ENCODE measurements at regions not wholly inside any gene's neighbourhood (a gene's known extent, or its start where the extent isn't known, plus 50 kb on each side); places are given as distances from the start of the nearest gene placed in this dataset.
"Not testable (repeated sequence)": the region's sequence is repeated elsewhere in the genome, so short reads cannot be mapped to it uniquely, and the experiment has no call there.

DNA sequence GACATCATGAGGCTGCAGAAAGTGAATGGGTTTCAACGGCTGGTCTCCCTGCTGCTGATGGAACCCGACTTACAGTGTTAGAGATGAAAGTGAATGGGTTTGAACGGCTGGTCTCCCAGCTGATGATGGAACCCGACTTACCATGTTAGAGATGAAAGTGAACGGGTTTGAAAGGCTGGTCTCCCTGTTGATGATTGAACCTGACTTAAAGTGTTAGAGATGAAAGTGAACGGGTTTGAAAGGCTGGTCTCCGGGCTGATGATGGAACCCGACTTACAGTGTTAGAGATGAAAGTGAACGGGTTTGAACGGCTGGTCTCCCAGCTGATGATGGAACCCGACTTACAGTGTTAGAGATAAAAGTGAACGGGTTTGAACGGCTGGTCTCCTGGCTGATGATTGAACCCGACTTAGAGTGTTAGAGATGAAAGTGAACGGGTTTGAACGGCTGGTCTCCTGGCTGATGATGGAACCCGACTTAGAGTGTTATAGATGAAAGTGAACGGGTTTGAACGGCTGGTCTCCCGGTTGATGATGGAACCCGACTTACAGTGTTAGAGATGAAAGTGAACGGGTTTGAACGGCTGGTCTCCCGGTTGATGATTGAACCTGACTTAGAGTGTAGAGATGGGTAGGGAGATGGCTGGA lies 76.1 kb upstream of the ALKAL2 start:
- Histone ChIP-seq H3K27me3 (replicated peaks; ENCODE audit: insufficient read depth) (no peaks in the 10 kb centered on the region), H3K4me3 (no peak overlapping the region), H3K9me3 (no peaks in the 10 kb centered on the region), H3K36me3 (no peaks in the 10 kb centered on the region), H3K27ac (no peak overlapping the region), H3K4me1 (ENCODE audit: control insufficient read depth in 1 of 2, low read depth in 2 of 2) (peaks cover 9 to 14% of the 10 kb centered on the region in 2 donors)
- no peak for DNase-seq (ENCODE audit: low spot score)
- ATAC-seq (ENCODE audit: insufficient number of reproducible peaks, low FRiP score, low read depth): no peak
- TF ChIP-seq, protein P1, sequence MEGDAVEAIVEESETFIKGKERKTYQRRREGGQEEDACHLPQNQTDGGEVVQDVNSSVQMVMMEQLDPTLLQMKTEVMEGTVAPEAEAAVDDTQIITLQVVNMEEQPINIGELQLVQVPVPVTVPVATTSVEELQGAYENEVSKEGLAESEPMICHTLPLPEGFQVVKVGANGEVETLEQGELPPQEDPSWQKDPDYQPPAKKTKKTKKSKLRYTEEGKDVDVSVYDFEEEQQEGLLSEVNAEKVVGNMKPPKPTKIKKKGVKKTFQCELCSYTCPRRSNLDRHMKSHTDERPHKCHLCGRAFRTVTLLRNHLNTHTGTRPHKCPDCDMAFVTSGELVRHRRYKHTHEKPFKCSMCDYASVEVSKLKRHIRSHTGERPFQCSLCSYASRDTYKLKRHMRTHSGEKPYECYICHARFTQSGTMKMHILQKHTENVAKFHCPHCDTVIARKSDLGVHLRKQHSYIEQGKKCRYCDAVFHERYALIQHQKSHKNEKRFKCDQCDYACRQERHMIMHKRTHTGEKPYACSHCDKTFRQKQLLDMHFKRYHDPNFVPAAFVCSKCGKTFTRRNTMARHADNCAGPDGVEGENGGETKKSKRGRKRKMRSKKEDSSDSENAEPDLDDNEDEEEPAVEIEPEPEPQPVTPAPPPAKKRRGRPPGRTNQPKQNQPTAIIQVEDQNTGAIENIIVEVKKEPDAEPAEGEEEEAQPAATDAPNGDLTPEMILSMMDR (IDR thresholded peaks at IDR 0.05): no peak

DNA sequence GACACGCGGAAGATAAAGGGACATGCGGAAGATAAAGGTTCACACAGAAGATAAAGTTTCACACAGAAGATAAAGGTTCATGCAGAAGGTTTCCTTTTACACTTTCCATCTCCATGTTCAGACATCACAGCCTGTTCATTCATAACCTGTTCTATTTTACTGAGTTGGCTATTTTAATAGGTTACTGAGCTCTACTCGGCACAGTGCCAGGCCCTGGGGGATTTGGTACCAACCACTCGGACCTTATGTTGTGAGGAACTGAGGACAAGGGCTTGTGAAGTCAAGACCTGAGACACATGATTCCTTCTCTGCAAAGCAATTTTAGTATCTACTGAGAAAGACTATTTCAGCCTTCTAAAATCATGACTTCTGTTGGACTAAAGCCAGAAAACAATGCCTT lies 75.0 kb upstream of the ALKAL2 start:
- no peaks in the 10 kb centered on the region for H3K36me3 ChIP-seq
- DNase-seq (ENCODE audit: low spot score): no peak
- TF ChIP-seq, protein P1 (IDR thresholded peaks at IDR 0.05): no peak
- no peak for ATAC-seq (ENCODE audit: insufficient number of reproducible peaks, low FRiP score, low read depth)
- H3K27me3 ChIP-seq (replicated peaks; ENCODE audit: insufficient read depth): no peaks in the 10 kb centered on the region
- H3K4me1 ChIP-seq (ENCODE audit: control insufficient read depth in 1 of 2, low read depth in 2 of 2): peaks cover 9 to 14% of the 10 kb centered on the region in 2 donors
- H3K27ac ChIP-seq: no peak overlapping the region
- no peak overlapping the region for H3K4me3 ChIP-seq
- no peaks in the 10 kb centered on the region for H3K9me3 ChIP-seq

DNA sequence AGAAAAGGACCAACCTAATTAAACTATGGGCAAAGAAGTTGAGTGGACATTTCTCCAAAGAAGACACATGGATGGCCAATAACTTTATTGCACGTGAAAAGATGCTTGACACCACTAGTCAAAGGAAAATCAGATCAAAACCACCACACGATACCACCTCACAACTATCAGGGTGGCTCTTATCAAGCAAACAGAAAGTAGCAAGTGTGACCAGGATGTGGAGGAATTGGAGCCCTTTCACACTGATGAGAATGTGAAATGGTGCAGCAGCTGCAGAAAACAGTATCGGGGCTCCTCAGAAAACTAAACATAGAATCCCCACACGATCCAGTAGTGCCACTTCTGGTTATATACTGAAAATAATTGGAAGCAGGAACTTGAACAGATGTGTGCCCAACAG lies 72.2 kb upstream of the ALKAL2 start:
- ATAC-seq (ENCODE audit: insufficient number of reproducible peaks, low FRiP score, low read depth) (no peak), DNase-seq (ENCODE audit: low spot score) (no peak)
- Histone ChIP-seq H3K4me3 (no peak overlapping the region), H3K27me3 (replicated peaks; ENCODE audit: insufficient read depth) (no peaks in the 10 kb centered on the region), H3K36me3 (no peaks in the 10 kb centered on the region), H3K9me3 (no peaks in the 10 kb centered on the region), H3K27ac (no peak overlapping the region), H3K4me1 (ENCODE audit: control insufficient read depth in 1 of 2, low read depth in 2 of 2) (no peaks in the 10 kb centered on the region)
- TF ChIP-seq, protein P1 (IDR thresholded peaks at IDR 0.05): no peak

DNA sequence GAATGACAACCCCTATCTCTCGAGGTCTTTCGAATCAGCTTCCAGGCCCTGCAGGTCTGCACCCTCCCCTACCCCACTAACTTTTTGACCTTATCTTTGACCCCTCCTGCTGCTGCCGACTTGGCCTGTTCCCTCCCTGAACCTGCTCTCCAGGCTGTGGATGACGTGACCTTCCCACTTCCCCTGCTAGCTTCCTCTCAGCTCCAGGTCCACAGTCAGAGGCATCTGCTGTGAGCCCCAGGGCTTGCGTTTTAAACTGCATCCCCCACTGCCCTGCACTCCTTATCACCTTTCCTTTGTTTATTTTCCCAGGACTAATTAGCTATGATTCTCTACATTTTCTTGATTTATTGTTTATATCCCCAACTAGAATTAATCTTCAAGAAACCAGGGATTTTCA lies 71.2 kb upstream of the ALKAL2 start:
- no peak overlapping the region for H3K27ac ChIP-seq
- H3K9me3 ChIP-seq: no peaks in the 10 kb centered on the region
- DNase-seq (ENCODE audit: low spot score): no peak
- H3K4me3 ChIP-seq: no peak overlapping the region
- ATAC-seq (ENCODE audit: insufficient number of reproducible peaks, low FRiP score, low read depth): no peak
- H3K27me3 ChIP-seq (replicated peaks; ENCODE audit: insufficient read depth): no peaks in the 10 kb centered on the region
- no peaks in the 10 kb centered on the region for H3K36me3 ChIP-seq
- TF ChIP-seq, protein P1 (IDR thresholded peaks at IDR 0.05): no peak
- no peaks in the 10 kb centered on the region for H3K4me1 ChIP-seq (ENCODE audit: control insufficient read depth in 1 of 2, low read depth in 2 of 2)

DNA sequence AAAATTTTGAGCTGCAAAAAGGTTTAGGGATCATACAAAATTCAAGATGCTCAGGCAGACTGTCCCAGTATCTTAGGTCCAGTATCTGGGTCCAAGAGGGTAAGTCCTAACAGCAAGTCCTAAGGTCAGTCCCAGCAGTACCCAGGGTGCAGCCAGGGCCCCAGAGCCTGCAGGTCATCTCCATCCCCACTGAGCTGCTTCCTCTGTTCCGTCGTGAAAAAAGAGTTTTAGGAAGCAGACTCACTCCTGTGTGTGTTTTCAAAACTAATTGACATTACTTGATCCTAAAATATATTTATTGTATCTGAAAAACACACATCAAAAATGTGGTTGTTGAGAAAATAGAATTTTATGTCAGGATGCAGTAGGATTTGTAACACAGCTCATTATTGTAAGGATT lies 69.9 kb upstream of the ALKAL2 start:
- TF ChIP-seq, protein P1 (IDR thresholded peaks at IDR 0.05): no peak
- no peaks in the 10 kb centered on the region for H3K27me3 ChIP-seq (replicated peaks; ENCODE audit: insufficient read depth)
- DNase-seq (ENCODE audit: low spot score) (no peak), ATAC-seq (ENCODE audit: insufficient number of reproducible peaks, low FRiP score, low read depth) (no peak)
- H3K4me3 ChIP-seq: no peak overlapping the region
- H3K27ac ChIP-seq: no peak overlapping the region
- H3K4me1 ChIP-seq (ENCODE audit: control insufficient read depth in 1 of 2, low read depth in 2 of 2): no peaks in the 10 kb centered on the region
- H3K36me3 ChIP-seq: no peaks in the 10 kb centered on the region
- no peaks in the 10 kb centered on the region for H3K9me3 ChIP-seq

DNA sequence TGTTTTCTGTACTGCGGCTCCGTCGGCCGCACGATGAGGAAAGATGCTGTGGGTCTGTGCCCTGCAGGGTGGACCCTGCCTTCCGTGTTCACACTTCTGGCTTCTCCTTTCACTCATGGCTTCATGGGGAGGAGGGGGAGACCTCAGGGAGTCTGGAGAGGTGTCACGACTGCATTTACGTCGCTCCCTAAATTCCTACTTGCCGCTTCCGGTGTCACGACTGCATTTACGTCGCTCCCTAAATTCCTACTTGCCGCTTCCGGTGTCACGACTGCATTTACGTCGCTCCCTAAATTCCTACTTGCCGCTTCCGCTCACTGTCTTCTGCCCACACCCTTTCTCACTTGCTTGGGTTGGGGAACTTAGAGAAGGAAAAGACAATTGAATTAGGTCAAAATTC lies 68.4 kb upstream of the ALKAL2 start:
- H3K36me3 ChIP-seq; ATAC-seq (ENCODE audit: insufficient number of reproducible peaks, low FRiP score, low read depth); H3K4me1 ChIP-seq (ENCODE audit: control insufficient read depth in 1 of 2, low read depth in 2 of 2); DNase-seq (ENCODE audit: low spot score); H3K27ac ChIP-seq; H3K4me3 ChIP-seq; H3K9me3 ChIP-seq; H3K27me3 ChIP-seq (replicated peaks; ENCODE audit: insufficient read depth): not testable (repeated sequence)
